ENCODE measurements at regions not wholly inside any gene's neighbourhood (a gene's known extent, or its start where the extent isn't known, plus 50 kb on each side); places are given as distances from the start of the nearest gene placed in this dataset.
"Not testable (repeated sequence)": the region's sequence is repeated elsewhere in the genome, so short reads cannot be mapped to it uniquely, and the experiment has no call there.

DNA sequence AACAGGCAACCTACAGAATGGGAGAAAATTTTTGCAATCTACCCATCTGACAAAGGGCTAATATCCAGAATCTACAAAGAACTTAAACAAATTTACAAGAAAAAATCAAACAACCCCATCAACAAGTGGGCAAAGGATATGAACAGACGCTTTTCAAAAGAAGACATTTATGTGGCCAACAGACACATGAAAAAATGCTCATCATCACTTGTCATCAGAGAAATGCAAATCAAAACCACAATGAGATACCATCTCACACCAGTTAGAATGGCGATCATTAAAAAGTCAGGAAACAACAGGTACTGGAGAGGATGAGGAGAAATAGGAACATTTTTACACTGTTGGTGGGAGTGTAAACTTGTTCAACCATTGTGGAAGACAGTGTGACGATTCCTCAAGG is 321.6 kb downstream of the RPLP1 start:
- DNase-seq, result not testable (repeated sequence)

DNA sequence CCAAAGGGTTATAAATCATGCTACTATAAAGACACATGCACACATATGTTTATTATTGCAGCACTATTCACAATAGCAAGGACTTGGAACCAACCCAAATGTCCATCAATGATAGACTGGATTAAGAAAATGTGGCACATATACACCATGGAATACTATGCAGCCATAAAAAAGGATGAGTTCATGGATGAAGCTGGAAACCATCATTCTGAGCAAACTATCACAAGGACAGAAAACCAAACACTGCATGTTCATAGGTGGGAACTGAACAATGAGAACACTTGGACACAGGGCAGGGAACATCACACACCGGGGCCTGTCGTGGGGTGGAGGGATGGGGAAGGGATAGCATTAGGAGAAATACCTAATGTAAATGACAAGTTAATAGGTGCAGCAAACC is 322.1 kb downstream of the RPLP1 start:
- DNase-seq, result not testable (repeated sequence)

DNA sequence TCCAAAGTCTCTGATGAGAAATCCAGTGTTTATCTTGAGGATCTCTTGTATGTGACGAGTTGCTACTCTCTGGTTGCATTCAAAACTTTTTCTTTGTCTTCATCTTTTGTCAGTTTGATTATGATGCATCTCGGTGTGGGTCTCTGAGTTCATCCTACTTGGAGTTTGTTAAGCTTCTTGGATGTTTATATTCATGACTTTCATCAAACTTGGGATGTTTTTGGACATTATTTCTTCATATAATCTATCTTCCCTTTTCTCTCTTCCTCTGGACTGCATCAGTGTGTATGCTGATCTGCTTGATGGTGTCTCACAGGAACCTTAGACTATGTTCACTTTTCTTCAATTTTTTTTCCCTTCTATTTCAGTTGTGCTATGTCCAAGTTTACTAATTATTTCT is 320.4 kb downstream of the TLE3 start:
- no peak for DNase-seq

DNA sequence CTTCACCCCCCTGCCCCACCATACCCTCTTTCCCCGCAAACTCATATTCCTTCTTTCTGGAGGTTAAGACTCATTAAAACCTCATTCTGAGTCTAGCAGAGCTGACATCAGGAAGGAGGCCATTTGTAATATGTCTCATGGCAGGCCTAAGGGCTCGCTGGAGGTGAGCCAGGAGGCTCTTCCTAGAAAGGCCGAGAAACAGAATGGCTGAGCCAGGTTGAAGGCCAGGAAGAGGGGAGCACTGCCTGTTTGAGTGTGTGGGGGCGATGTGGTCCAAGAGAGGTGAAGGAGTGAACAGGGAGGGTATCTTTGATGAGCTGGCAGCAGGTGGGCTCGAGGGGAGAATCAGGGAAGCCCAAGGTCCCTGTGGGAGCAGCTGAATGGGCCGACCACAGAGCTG is 317.3 kb downstream of the TLE3 start:
- DNase-seq, result no peak

DNA sequence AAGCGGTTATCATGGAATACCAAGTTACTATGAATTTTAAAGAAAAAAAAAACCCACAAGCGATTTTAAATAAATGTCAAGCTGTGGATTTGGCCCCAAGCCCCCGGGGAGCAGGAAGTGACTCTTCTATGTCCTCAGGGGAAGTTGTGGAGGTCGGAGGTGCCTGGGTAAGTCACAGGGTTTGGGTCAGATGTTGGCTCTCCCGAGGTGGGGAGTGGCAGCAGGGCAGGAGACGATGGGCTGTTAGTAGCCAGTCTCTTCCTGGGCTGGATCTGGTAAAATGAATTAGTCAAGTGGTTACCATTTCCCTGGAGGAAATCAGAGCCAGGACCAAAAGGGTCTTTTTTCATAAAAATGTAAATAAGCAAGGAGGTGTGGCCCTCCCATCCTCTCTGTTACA is 316.7 kb downstream of the TLE3 start:
- DNase-seq, result no peak

DNA sequence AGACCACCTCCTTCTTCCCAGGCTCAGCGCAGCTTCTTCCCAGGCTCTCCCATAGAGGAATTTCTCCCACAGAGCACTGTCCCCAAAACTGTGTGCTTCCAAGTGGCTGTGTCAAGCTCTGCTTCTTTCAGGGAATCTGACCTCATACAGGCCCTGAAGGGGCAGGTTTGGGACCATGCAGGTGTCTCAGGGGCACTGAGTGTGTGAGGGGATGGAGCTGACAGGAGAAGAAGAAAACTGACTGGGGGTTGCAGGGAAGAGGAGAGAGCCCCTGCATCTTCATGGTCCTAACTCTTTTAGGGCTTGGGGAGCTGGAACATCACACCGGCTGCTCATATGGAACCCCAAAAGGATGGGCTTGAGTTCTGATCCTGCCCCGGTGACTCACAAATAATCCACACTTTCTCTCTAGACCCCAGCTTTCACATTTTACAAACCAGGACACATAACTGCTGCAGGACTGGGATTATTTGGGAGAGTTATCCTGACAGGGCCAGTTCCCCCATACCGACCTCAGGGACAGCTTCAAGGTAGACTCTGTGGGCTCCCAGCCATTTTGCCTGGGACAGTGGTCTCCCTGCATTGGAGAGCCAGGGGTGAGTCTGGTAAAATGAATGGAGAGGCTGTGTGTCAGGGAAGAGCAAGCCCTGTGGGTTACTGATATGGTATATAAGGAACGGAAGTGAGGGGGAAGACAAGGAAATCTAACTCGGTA is 316.1 kb downstream of the TLE3 start:
- DNase-seq, result no peak

DNA sequence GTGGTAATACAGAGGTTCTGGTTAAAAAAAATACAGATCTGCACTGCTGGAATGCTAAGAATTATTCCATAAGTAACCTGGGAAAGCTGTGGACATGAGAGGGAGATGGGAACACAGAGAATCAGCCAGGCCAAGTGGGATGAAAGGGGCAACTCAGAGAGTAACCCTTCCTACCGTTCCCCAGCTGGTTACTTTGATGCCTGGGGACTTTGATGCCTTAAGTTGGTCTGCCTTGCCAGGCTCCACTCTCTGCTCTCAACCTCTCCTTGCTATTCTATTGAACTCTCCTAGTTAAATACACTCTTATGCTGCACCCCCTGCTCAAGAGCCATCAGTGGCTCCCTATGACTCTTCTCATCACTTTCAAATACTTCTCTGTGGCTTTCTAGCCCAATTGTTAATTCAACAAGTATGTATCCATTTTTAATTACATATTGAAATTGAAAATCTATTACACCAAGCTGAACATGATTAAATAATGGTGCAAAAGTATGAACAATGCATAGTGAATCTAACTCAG is 315.5 kb downstream of the TLE3 start:
- DNase-seq, result no peak

DNA sequence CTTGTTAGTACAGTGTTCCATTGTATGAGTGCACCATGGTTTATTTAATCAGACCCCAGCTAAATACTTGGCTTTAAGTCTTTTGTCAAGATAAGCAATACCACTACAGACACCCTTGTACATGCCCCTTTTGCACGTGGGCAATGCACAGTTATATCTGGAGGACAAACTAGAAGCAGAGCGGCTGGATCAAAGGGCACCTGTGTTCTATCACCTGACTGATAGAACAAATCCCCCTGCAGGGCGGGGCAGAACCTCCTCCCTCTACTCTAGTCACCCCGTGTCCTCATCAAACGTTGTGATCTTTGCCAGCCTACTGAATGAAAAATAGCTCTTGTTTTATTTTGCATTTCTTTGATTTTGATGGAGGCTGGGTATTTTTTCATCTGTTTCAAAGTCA is 314.9 kb downstream of the TLE3 start:
- DNase-seq, result no peak

DNA sequence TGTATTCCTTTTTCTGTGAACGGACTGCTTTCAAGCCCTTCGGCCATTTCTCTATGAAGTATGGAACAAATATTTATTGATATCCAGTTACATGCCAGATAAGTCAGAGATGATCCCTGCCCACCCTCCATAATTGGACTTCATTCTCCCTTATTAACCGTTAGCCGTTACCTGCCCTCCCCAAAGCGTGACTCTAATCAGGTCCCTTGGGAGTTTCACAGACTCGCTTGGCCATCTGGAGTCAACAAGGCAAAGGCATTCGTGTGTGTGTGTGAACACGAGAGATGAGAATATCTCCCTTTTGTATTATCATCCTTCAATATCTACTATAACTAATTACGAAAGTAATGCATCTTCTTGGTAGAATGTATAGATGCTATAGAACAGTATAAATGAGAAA is 314.5 kb downstream of the TLE3 start:
- DNase-seq, result peak; percentile 28

DNA sequence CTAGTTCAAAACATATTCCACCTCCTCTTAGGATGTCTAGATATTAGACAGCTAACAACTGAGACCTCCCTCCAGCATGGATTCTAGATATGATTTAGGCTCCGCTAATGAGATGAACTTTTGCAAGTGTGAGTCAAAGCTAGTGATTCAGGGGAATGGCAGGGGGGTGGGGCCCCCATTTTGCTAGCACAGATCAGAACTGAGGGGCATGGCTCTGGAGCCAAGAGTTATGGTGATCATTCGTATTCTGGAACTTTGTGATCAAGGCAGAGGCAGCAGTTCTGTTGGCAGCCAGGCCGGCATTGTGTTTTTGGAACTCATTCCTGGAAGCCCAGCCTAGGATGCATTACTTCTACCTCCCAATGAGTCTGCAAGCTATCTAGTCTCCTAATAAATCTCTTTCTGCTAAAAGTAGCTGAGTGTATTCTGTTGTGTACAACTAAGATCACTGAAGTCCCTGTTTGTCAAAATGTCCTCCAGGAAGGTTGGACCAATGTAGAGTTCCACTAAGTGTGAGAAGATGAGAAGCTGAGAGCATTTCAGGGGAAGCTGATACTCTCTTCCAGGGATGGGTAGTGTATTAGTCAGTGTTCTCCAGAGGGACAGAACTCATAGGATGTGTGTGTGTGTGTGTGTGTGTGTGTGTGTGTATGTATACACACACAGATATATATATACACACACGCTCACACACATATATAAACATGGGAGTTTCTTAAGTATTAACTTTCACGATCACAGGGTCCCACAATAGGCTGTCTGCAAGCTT is 312.7 kb downstream of the TLE3 start:
- no peak for DNase-seq

DNA sequence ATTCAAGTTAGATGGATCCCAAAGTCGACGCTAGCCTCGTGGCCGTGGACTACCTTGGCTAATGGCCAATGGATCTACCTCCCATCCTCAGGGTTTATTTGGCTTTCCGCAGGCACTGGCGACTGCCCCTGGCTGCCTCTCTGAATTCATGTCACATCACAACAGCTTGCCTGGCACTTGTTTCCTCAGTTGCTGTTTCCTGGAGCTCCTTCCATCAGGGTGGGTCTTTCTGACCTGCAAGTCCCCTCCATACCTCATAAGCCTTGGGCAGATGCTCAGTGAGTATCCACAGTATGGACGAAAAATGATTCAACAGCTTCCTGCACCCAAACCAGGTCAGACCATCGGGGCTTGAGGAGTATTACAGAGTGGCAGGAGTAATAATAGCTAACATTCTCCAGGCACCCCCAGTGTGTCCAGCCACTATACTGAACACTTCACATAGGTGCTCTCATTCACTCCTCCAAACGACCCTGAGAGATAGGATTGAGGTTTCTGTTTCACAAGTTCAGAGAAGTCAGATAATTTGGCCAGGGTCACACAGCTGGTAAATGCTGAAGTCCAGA is 311.5 kb downstream of the TLE3 start:
- no peak for DNase-seq

DNA sequence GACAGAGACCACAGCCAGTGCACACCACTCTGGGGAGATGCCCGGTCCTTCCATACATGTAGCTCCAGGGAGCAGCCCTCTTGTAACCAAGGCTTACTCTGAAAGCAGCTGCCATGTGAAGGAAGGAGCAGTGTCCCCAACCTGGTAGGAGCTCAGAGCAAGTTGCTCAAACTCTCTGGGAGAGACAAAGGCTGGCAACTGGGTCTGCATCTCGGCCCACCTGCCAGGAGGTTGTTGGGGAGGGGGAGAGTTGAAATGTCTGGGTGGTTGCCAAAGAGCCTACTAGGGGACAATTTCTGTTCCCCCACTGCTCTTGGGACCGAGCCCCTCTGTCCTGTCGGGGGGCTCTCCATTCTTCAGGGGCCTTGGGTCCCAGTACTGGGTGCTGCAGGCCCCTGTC is 309.9 kb downstream of the TLE3 start:
- no peak for DNase-seq

DNA sequence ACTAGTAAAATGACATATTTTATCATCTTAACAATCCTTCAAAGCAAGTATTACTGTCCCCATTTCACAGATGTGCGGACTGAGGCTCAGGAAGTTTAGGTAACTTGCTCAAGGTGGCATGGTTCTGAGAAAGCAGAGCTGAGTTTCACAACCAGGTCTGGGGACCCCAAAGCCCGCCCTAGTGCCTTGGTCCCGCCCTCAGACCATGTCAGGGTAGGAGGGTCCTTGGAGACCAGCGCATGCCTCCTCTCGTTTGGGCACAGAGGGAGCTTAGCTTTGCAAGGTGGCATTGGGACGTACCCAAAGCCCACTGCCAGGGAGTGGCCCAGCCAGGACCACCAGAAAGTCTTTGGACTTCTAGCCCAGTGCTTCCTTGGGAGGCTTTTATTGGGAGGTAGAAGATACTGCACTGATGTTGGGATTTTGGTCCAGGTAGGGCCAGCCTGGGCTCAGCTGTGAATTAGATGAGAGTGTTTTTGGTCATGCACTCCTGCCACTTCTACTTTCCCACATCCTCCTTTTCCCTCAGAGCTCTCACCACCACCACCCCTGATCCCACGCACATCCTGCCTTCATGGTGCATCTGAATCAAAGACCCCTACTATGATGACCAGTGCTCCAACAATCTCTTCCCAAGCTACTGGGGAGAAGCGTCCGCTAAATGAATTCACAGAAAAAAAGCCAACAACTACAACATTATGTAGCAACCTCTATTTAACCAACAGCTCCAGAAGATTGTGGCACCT is 307.9 kb downstream of the TLE3 start:
- DNase-seq, result no peak

DNA sequence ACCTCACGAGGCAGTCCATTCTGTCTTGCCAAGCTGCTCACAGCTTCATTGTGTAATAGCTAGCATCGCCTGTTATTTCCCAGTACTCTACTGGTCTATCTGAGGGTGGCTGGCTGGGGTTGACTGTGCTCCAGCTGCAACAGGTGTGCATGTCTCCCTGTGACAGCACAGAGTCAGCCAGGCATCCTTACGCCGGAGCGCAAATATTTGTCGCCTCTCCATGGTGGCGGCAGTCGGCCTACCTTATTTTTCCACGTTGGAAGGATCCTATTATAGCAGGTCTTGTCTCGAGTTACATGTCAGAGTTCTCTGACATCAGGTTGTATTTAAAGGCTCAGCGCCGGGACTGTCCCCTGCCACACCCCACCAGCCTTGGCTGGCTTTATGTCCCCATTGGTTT is 307.1 kb downstream of the TLE3 start:
- no peak for DNase-seq

DNA sequence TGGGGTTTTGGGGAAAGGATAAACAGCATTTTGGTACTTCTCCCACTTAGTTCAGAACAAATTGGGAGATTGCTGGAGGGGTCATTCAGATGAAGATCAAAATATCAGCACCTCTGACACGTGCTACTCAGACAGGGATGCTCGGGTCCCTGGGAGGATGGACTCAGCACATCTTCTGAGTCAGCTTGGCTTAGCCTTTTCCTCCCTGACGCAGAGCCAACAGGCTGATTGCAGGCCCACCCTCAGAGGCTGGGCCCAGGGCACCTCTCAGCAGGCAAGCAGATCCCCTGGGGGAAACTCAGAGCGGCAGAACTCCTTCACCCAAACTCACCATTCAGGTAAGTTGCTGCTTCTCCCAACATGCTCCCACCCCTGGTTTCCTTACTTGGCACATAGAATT is 304.9 kb downstream of the TLE3 start:
- DNase-seq, result no peak

DNA sequence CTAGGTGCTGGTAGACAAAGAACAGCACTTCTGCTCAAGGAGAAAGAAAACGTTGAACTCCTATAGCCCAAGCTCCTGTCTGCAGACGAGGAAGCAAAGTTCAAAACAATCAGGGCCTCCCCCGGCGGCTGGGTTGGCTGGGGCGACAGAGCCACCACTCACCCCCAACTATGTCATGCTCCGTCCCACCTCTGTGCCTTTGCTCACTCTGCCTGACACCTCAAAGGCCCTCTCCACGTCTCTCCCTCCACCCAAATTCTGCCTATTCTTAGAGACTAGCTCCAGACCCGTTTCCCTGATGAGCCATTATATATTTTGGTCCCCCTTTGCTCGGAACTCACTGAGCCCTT is 304.3 kb downstream of the TLE3 start:
- no peak for DNase-seq

DNA sequence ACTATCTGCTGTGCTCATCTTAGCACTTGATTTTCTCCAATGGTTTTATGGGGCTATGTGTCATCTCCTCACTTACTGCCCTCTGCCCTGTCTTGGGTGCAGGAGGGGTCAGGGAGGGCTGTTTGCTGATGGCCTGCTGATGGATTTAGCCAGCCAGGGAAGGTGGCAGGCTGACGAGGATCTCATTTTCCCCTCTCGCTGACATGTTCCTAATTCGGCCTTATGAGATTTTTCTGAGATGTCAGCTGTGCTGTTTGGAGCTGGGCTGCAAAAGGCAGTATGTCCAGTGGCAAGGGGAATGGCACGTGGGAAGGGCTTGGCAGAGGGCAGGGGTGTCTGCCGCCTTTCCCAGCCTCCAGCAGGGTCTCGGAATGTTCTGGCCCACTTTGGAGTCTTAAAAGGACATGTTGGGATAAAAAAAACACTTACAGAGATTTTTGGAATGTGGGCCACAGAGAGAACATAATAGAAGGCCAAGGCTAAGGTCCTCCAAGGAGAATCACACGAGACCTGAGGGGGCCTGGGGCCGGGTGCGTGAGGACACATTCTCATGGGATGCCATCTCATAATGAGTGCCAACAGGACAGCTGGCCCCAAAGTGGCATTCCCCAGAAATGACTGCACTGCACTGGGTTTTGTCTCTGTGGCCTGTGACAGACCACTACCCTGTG is 303.8 kb downstream of the TLE3 start:
- no peak for DNase-seq

DNA sequence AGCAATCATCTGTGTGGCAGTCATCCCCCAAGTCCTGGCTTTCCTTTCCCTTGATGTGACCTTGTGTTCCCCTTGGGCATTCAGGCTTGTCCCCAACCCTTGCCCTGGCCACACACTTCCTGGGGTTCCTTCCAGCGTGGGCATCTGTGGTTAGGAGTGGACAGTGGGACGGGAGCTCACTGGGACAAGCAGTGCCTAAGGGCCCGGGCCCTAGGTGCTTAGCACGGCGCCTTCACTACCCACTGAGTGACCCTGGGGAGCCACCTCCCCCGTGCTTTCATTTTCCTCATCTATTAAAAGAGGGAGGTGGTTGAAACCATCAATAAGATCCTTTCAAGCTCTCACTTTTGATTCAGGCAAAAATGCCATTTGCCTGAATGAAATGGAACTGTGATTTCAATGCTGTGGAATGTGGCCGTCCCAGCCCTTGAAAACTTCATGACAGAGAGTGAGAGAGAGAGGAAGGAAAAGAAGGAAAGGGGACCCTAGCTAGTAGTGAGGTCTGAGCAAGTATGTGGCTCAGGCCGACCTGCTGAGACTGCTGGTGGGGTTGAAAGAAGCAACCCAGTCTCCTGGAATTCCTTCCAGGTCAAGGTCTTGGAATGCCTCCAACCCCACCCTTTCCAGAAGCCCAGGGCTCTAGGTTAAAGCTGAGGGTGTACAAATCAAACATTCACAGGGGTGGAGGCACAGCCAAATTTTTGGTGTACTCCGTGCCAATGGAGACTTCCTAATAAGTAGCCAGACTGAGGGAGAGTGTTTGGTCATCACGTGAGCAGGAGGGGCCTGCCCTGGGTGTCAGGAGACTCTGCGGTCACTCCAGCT is 302.9 kb downstream of the TLE3 start:
- DNase-seq, result no peak

DNA sequence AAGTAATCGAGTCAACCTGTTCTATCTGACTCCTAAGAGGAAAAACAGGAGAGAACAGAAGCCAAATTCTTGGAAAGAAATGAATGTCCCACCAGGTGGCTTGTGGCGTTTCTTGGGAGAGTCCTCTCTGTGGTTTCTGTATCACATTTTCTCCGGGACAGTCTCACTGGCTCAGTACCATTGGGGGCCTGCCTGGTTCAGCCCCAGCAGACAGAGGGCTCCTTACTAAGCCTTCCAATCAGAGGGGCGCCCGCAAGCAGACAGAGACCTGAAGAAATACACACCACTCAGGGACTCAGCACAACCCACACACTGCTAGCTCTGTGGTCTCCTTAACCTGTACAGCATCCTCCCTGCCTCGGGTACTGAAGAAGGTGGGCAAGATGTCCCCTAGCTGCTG is 302.1 kb downstream of the TLE3 start:
- DNase-seq, result no peak

DNA sequence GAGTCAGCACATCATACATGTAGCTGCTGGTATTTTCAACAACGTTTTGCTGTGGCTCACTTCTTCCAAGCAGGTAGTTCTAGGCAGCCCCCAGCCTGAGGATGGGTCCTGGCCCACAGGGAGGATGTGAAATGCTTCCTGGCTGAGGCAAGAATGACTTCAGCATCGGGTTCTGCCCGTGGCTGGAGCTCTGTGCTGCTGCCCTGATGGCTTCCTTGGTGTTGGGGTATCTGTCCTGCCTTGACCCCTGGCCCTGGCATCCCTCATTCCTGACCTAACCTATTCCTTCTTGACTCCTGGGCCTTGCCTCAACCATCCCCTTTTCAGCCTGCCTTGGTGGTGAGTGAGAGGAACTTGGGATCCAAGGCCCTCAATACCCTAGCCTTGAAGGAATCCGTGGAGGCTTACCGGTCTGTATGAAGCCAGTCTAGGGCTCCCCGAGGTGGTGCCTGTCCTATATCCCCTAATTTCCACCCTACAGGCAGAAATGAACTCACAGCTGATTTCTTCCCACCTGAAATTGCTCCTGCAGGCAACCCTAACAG is 300.6 kb downstream of the TLE3 start:
- DNase-seq, result no peak

DNA sequence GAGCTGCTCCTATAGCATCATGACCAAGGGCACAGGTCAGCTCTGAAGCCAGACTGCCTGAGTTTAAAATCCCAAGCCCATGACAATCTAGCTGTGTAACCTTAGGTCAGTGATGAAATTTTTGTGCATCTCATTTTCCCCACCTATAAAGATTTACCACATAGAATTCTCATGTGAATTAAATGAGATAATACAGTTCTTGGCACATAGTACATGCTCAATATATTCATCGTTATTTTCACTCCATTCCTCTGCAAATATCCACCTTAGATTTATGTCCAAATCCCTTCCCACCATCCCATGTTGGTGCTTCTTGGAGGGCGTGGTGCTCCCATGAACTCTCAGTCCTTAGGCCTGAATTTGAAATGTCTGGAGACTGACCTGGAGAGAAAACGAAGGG is 300.1 kb downstream of the TLE3 start:
- DNase-seq, result no peak
